ENCODE measurements at regions not wholly inside any gene's neighbourhood (a gene's known extent, or its start where the extent isn't known, plus 50 kb on each side); places are given as distances from the start of the nearest gene placed in this dataset.

DNA sequence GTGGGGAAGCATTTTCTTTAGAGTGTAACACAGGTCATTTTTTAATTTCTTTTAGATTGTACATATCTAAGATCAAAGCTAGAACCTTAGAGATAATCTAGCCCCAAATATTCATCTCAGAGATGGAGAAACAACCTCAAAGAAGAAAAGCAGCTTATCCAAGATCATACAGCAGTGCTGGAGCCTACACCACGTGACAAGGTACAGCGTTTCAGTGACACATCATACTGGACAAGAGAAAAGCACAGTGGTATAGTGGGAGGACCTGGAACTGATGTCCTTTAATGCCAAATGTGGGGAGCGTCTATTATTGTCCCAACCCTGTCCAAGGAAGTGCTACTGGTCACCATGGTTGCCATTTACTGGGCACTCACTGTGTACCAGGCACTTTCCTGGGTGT, 445.8 kb downstream of the RPS24 start:
- no peak for TF ChIP-seq ZNF274 (IDR thresholded peaks at IDR 0.05; ENCODE audit: low read depth, low read length)
- TF ChIP-seq YY1 (IDR thresholded peaks at IDR 0.05; ENCODE audit: insufficient read depth, insufficient read length), result no peak
